GDM1 (cell line): ENCODE measurements at regions not wholly inside any gene's neighbourhood (a gene's known extent, or its start where the extent isn't known, plus 50 kb on each side); places are given as distances from the start of the nearest gene placed in this dataset.

ENCODE experiments used
- DNase-seq: peaks from one replicate; lab custom pipeline; 2025; lab: John Stamatoyannopoulos, UW

- no peak for DNase-seq
These were observed 164.5 kb downstream of the SPATA31D1 start for GRCh38 chr9:82153032-82153431.

- DNase-seq = no peak
These were observed 166.0 kb downstream of the SPATA31D1 start for GRCh38 chr9:82154573-82154972.

GRCh38 chr9:82161876-82162275 lies 173.3 kb downstream of the SPATA31D1 start:
- no peak for DNase-seq

GRCh38 chr9:82164159-82164558 lies 175.6 kb downstream of the SPATA31D1 start:
- no peak for DNase-seq

- no peak for DNase-seq
These were observed 178.7 kb downstream of the SPATA31D1 start for GRCh38 chr9:82167296-82167695.

- DNase-seq = no peak
These were observed 180.0 kb downstream of the SPATA31D1 start for GRCh38 chr9:82168585-82168984.

- no peak for DNase-seq
These were observed 182.3 kb downstream of the SPATA31D1 start for GRCh38 chr9:82170866-82171265.

- DNase-seq = no peak
These were observed 182.7 kb downstream of the SPATA31D1 start for GRCh38 chr9:82171271-82171670.

- DNase-seq = no peak
These were observed 192.1 kb downstream of the SPATA31D1 start for GRCh38 chr9:82180711-82181110.

- DNase-seq = no peak
These were observed 194.7 kb downstream of the SPATA31D1 start for GRCh38 chr9:82183181-82183860.

GRCh38 chr9:82184524-82184923 lies 196.0 kb downstream of the SPATA31D1 start:
- no peak for DNase-seq

- DNase-seq = no peak
These were observed 200.2 kb downstream of the SPATA31D1 start for GRCh38 chr9:82188817-82189216.

GRCh38 chr9:82191082-82191770 lies 202.7 kb downstream of the SPATA31D1 start:
- no peak for DNase-seq

- DNase-seq = no peak
These were observed 203.6 kb downstream of the SPATA31D1 start for GRCh38 chr9:82192211-82192610.

GRCh38 chr9:82196622-82197441 lies 208.3 kb downstream of the SPATA31D1 start:
- no peak for DNase-seq

GRCh38 chr9:82201196-82201595 lies 212.6 kb downstream of the SPATA31D1 start:
- no peak for DNase-seq

- no peak for DNase-seq
These were observed 214.2 kb downstream of the SPATA31D1 start for GRCh38 chr9:82202808-82203207.

- no peak for DNase-seq
These were observed 217.9 kb downstream of the SPATA31D1 start for GRCh38 chr9:82206490-82206889.

GRCh38 chr9:82206946-82207345 lies 218.4 kb downstream of the SPATA31D1 start:
- no peak for DNase-seq

- no peak for DNase-seq
These were observed 220.3 kb downstream of the SPATA31D1 start for GRCh38 chr9:82208741-82209450.

GRCh38 chr9:82209797-82210470 lies 221.4 kb downstream of the SPATA31D1 start:
- DNase-seq = no peak

GRCh38 chr9:82212885-82213284 lies 224.3 kb downstream of the SPATA31D1 start:
- no peak for DNase-seq
